ENCODE measurements at regions not wholly inside any gene's neighbourhood (a gene's known extent, or its start where the extent isn't known, plus 50 kb on each side); places are given as distances from the start of the nearest gene placed in this dataset.

DNA sequence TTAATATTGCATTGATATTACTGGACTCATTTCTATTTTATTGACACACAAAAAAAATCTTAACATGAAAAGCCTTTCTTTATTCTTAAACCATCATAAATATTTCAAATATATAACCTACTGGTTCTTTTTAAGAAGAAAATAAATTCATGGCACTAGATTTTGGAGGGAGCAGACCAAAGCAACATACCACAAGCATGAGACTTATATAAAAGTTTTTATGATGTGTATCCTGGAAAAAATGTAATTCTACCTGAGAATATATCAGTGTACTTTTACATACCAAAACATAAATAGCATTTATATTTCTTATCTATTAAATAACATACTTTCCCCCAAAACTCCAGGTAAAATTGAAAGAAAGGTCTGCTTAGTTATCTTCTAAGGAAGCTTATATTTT, 508.2 kb upstream of the SEMA3D start:
- Mint-ChIP-seq H3K27me3 (ENCODE audit: low read depth) (no peaks in the 10 kb centered on the region), H3K27ac (ENCODE audit: unreplicated experiment) (no peak overlapping the region), H3K36me3 (ENCODE audit: low read depth) (no peaks in the 10 kb centered on the region), H3K9me3 (ENCODE audit: low read depth) (no peaks in the 10 kb centered on the region), H3K4me3 (ENCODE audit: unreplicated experiment) (no peak overlapping the region), H3K4me1 (ENCODE audit: low read depth) (peaks cover 6% of the 10 kb centered on the region)
- no peak for DNase-seq (ENCODE audit: low spot score)
- TF ChIP-seq, protein P1, sequence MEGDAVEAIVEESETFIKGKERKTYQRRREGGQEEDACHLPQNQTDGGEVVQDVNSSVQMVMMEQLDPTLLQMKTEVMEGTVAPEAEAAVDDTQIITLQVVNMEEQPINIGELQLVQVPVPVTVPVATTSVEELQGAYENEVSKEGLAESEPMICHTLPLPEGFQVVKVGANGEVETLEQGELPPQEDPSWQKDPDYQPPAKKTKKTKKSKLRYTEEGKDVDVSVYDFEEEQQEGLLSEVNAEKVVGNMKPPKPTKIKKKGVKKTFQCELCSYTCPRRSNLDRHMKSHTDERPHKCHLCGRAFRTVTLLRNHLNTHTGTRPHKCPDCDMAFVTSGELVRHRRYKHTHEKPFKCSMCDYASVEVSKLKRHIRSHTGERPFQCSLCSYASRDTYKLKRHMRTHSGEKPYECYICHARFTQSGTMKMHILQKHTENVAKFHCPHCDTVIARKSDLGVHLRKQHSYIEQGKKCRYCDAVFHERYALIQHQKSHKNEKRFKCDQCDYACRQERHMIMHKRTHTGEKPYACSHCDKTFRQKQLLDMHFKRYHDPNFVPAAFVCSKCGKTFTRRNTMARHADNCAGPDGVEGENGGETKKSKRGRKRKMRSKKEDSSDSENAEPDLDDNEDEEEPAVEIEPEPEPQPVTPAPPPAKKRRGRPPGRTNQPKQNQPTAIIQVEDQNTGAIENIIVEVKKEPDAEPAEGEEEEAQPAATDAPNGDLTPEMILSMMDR (IDR thresholded peaks at IDR 0.05) = no peak

DNA sequence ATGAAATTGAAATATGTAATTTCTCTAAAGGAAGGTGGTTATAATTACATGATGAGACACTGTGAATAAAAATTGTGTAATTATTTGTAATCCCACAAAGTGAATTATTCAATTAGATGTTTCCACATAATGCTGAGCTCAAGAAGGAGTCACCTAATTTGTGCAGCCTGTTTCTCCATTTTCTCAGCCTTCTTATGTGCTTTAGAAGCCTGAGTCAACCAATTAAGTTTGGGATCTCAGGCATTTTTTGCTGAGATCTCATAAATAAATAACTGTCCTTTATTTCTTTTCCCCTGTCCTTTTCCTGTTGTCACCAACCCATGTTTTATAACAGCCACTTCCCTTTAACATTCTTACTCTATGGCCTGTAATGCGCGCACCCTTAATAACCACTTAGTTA, 506.5 kb upstream of the SEMA3D start:
- Mint-ChIP-seq H3K27ac (ENCODE audit: unreplicated experiment) (no peak overlapping the region), H3K36me3 (ENCODE audit: low read depth) (no peaks in the 10 kb centered on the region), H3K9me3 (ENCODE audit: low read depth) (no peaks in the 10 kb centered on the region), H3K4me3 (ENCODE audit: unreplicated experiment) (no peak overlapping the region), H3K4me1 (ENCODE audit: low read depth) (peaks cover 11% of the 10 kb centered on the region), H3K27me3 (ENCODE audit: low read depth) (no peaks in the 10 kb centered on the region)
- TF ChIP-seq, protein P1 (IDR thresholded peaks at IDR 0.05) = no peak
- no peak for DNase-seq (ENCODE audit: low spot score)

DNA sequence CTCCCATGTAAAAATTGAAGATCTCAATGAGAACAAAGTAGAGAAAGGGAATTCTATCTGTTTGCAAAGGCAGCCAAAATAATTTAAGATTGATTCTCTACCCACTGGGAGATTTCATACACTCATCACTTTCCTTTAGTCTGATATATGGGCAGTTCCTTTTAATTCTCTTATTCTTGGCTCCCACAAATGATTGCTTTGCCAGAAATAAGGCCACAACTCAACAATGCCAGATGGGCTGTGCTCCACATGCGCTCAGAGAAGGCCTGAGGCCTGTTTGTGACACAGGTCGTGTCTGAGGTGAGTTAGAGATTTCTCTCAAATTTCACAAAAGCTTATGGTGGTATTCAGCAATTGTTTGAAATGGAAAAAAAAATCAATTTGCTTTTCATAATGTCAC, 501.9 kb upstream of the SEMA3D start:
- Mint-ChIP-seq H3K36me3 (ENCODE audit: low read depth) (no peaks in the 10 kb centered on the region), H3K4me3 (ENCODE audit: unreplicated experiment) (no peak overlapping the region), H3K4me1 (ENCODE audit: low read depth) (peaks cover 5% of the 10 kb centered on the region), H3K27ac (ENCODE audit: unreplicated experiment) (no peak overlapping the region), H3K9me3 (ENCODE audit: low read depth) (peaks cover 3% of the 10 kb centered on the region), H3K27me3 (ENCODE audit: low read depth) (no peaks in the 10 kb centered on the region)
- no peak for DNase-seq (ENCODE audit: low spot score)
- TF ChIP-seq, protein P1 (IDR thresholded peaks at IDR 0.05) = no peak

DNA sequence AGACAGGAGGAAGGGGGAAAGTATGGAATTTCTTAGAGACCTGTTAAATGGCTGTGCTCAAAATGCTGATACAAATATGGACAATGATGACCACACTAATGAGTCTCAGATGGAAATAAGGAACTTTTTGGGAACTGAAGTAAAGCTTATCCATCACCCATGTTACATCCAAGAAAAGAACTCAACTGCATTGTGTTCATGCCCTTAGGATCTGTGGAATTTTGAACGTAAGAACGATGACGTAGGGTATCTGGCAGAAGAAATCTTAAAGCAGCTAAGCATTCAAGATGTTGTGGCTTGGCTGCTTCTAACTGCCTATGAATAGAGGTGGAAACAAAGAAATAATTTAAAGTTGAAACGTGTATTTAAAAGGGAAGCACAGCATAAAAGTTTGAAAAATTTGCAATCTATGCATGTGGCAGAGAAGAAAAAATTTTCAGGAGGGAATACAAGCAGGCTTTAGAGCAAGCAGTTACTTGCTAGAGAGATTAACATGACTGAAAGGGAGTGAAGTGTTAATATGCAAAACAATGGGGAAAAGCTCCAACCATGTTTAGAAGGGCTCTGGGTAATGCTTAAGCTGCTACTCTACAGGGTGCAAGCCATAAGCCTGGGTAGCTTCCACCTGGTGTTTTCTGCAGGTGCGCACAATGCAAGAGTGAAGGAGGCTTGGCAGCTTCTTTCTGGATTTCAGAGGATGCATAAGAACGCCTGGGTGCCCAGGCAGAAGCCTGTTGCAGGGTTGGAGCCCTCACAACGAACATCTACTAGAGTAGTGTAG, 499.7 kb upstream of the SEMA3D start:
- no peaks in the 10 kb centered on the region for H3K27me3 Mint-ChIP-seq (ENCODE audit: low read depth)
- no peak for DNase-seq (ENCODE audit: low spot score)
- TF ChIP-seq, protein P1 (IDR thresholded peaks at IDR 0.05) = no peak
- peaks cover 5% of the 10 kb centered on the region for H3K4me1 Mint-ChIP-seq (ENCODE audit: low read depth)
- H3K27ac Mint-ChIP-seq (ENCODE audit: unreplicated experiment) = no peak overlapping the region
- peaks cover 3% of the 10 kb centered on the region for H3K9me3 Mint-ChIP-seq (ENCODE audit: low read depth)
- H3K4me3 Mint-ChIP-seq (ENCODE audit: unreplicated experiment) = no peak overlapping the region
- H3K36me3 Mint-ChIP-seq (ENCODE audit: low read depth) = no peaks in the 10 kb centered on the region

DNA sequence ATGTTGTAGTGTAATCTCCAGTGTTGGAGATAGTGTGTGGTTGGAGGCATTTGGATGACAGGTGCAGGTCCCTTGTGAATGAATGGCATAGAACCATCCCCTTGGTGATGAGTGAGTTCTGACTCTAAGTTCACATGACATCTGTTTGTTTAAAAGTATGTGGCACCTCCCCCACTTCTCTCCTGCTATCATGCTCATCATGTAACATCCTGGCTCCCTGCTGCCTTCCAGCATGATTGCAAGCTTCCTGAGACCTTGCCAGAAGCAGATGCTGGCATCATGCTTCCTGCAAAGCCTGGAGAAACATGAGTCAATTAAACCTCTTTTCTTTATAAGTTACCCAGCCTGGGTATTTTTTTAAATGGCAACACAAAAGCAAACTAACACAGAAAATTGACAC, 499.0 kb upstream of the SEMA3D start:
- Mint-ChIP-seq H3K4me3 (ENCODE audit: unreplicated experiment) (no peak overlapping the region), H3K27ac (ENCODE audit: unreplicated experiment) (no peak overlapping the region), H3K9me3 (ENCODE audit: low read depth) (peaks cover 3% of the 10 kb centered on the region), H3K4me1 (ENCODE audit: low read depth) (peaks cover 5% of the 10 kb centered on the region), H3K27me3 (ENCODE audit: low read depth) (no peaks in the 10 kb centered on the region), H3K36me3 (ENCODE audit: low read depth) (no peaks in the 10 kb centered on the region)
- no peak for DNase-seq (ENCODE audit: low spot score)
- TF ChIP-seq, protein P1 (IDR thresholded peaks at IDR 0.05) = no peak
